ENCODE measurements at regions not wholly inside any gene's neighbourhood (a gene's known extent, or its start where the extent isn't known, plus 50 kb on each side); places are given as distances from the start of the nearest gene placed in this dataset.

DNA sequence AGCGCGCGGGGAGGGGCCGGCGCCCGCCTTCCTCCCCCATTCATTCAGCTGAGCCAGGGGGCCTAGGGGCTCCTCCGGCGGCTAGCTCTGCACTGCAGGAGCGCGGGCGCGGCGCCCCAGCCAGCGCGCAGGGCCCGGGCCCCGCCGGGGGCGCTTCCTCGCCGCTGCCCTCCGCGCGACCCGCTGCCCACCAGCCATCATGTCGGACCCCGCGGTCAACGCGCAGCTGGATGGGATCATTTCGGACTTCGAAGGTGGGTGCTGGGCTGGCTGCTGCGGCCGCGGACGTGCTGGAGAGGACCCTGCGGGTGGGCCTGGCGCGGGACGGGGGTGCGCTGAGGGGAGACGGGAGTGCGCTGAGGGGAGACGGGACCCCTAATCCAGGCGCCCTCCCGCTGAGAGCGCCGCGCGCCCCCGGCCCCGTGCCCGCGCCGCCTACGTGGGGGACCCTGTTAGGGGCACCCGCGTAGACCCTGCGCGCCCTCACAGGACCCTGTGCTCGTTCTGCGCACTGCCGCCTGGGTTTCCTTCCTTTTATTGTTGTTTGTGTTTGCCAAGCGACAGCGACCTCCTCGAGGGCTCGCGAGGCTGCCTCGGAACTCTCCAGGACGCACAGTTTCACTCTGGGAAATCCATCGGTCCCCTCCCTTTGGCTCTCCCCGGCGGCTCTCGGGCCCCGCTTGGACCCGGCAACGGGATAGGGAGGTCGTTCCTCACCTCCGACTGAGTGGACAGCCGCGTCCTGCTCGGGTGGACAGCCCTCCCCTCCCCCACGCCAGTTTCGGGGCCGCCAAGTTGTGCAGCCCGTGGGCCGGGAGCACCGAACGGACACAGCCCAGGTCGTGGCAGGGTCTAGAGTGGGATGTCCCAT lies 232.8 kb downstream of the SEC14L1 start (continued):
- TF ChIP-seq, protein P1, sequence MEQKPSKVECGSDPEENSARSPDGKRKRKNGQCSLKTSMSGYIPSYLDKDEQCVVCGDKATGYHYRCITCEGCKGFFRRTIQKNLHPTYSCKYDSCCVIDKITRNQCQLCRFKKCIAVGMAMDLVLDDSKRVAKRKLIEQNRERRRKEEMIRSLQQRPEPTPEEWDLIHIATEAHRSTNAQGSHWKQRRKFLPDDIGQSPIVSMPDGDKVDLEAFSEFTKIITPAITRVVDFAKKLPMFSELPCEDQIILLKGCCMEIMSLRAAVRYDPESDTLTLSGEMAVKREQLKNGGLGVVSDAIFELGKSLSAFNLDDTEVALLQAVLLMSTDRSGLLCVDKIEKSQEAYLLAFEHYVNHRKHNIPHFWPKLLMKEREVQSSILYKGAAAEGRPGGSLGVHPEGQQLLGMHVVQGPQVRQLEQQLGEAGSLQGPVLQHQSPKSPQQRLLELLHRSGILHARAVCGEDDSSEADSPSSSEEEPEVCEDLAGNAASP (CRISPR knock-in tag; IDR thresholded peaks at IDR 0.05; ENCODE audit: borderline replicate concordance): peak; percentile 5; the same call in 1 of the 2 replicates
- TF ChIP-seq, protein P2, sequence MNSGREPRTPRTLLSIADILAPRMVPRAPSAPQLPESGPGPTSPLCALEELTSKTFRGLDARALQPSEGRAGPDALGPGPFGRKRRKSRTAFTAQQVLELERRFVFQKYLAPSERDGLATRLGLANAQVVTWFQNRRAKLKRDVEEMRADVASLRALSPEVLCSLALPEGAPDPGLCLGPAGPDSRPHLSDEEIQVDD (CRISPR knock-in tag; IDR thresholded peaks at IDR 0.05; ENCODE audit: borderline replicate concordance): 0 out of 2 replicates have a peak, but pooled peaks have one; percentile 15
- TF ChIP-seq ZNF598 (CRISPR knock-in tag; IDR thresholded peaks at IDR 0.05; ENCODE audit: borderline replicate concordance) (0 out of 2 replicates have a peak, but pooled peaks have one; percentile 5), ELF3 (CRISPR knock-in tag; IDR thresholded peaks at IDR 0.05) (0 out of 2 replicates have a peak, but pooled peaks have one; percentile 21), POGZ (CRISPR knock-in tag; IDR thresholded peaks at IDR 0.05) (0 out of 2 replicates have a peak, but pooled peaks have one; percentile 21), KMT2A (CRISPR knock-in tag; IDR thresholded peaks at IDR 0.05) (peak; percentile 5; the same call in 1 of the 2 replicates), HOXD1 (CRISPR knock-in tag; IDR thresholded peaks at IDR 0.05) (peak; percentile 22; the same call in 1 of the 2 replicates), ZBTB21 (CRISPR knock-in tag; IDR thresholded peaks at IDR 0.05) (no peak)

Measured in HepG2 (cell line).